Right lung (tissue), 2 donors: ENCODE measurements at regions not wholly inside any gene's neighbourhood (a gene's known extent, or its start where the extent isn't known, plus 50 kb on each side); places are given as distances from the start of the nearest gene placed in this dataset.
"Not testable (repeated sequence)": the region's sequence is repeated elsewhere in the genome, so short reads cannot be mapped to it uniquely, and the experiment has no call there.

Experiments
- DNase-seq, 2 donors: peaks; one replicate each; pipeline ENCODE4 v3.0.0-alpha.2; 2013

- no peak for DNase-seq
These were observed 855.1 kb upstream of the CTNND2 start for GRCh38 chr5:12759377-12759776.

GRCh38 chr5:12757035-12757434 lies 852.8 kb upstream of the CTNND2 start:
- DNase-seq, result no peak

GRCh38 chr5:12745537-12745936 lies 841.3 kb upstream of the CTNND2 start:
- DNase-seq, result no peak

GRCh38 chr5:12743582-12743981 lies 839.3 kb upstream of the CTNND2 start:
- DNase-seq, result no peak

GRCh38 chr5:12730354-12730753 lies 826.1 kb upstream of the CTNND2 start:
- DNase-seq, result no peak

- no peak for DNase-seq
These were observed 812.4 kb upstream of the CTNND2 start for GRCh38 chr5:12716664-12717063.

GRCh38 chr5:12707560-12707959 lies 803.3 kb upstream of the CTNND2 start:
- no peak for DNase-seq

GRCh38 chr5:12704955-12705354 lies 800.7 kb upstream of the CTNND2 start:
- no peak for DNase-seq

GRCh38 chr5:12703254-12703653 lies 799.0 kb upstream of the CTNND2 start:
- DNase-seq, result no peak

- no peak for DNase-seq
These were observed 791.4 kb upstream of the CTNND2 start for GRCh38 chr5:12695651-12696050.

GRCh38 chr5:12691330-12691729 lies 787.1 kb upstream of the CTNND2 start:
- DNase-seq, result no peak

- DNase-seq, result no peak
These were observed 786.1 kb upstream of the CTNND2 start for GRCh38 chr5:12690361-12690760.

- DNase-seq, result no peak
These were observed 779.0 kb upstream of the CTNND2 start for GRCh38 chr5:12683249-12683648.

- no peak for DNase-seq
These were observed 775.5 kb upstream of the CTNND2 start for GRCh38 chr5:12679731-12680130.

GRCh38 chr5:12675959-12676358 lies 771.7 kb upstream of the CTNND2 start:
- no peak for DNase-seq

GRCh38 chr5:12672141-12672540 lies 767.9 kb upstream of the CTNND2 start:
- DNase-seq, result no peak

- DNase-seq, result no peak
These were observed 765.1 kb upstream of the CTNND2 start for GRCh38 chr5:12669326-12669725.

- DNase-seq, result no peak
These were observed 764.3 kb upstream of the CTNND2 start for GRCh38 chr5:12668564-12668963.

- not testable (repeated sequence) for DNase-seq
These were observed 763.6 kb upstream of the CTNND2 start for GRCh38 chr5:12667818-12668217.

- not testable (repeated sequence) for DNase-seq
These were observed 761.5 kb upstream of the CTNND2 start for GRCh38 chr5:12665772-12666171.

GRCh38 chr5:12662545-12663314 lies 758.5 kb upstream of the CTNND2 start:
- no peak for DNase-seq

- DNase-seq, result no peak
These were observed 757.5 kb upstream of the CTNND2 start for GRCh38 chr5:12661617-12662370.
